Fibroblast of skin of back (primary cell): ENCODE measurements at regions not wholly inside any gene's neighbourhood (a gene's known extent, or its start where the extent isn't known, plus 50 kb on each side); places are given as distances from the start of the nearest gene placed in this dataset.

Source experiments
- DNase-seq: peaks from one replicate; pipeline ENCODE4 v3.0.0-alpha.2; 2013

DNA sequence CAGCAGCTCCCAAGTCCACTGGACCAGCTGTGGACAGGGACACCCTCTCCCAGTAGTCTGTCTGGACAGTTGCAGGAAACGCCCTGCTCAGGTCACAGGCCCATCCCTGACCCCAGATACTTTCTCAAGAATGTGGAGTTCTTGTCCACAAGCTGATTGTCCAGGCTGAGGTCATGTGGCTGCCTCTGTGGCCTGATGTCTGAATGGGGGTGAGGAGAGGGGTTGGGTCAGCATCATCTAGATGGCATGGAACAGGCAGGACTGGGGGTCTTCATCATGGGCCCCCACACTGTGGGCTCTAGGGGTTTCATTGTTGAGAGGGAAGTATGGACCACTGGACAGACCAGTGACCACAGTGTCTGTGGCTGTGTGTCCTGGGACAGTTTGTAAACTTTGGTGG lies 1015.0 kb downstream of the TBC1D22A start:
- no peak for DNase-seq

- DNase-seq: no peak
Observed at GRCh38 chr22:47776329-47776728, 1013.9 kb downstream of the TBC1D22A start.

- no peak for DNase-seq
Observed at GRCh38 chr22:47775686-47776085, 1013.2 kb downstream of the TBC1D22A start.

DNA sequence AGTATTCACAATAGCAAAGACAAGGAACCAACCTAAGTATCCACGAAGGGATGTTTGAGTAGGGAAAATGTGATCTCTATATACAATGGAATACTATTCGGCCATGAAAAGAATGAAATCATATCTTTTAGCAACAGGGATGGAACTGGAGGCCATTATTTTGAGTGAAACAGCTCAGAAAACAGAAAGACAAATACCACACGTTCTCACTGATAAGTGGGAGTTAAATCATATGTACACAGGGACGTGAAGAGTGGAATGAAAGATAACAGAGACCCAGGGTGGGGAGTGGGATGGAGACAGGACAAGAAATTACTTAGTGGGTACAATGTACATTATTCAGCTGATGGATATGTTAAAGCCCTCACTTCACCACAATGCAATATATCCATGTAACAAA lies 1012.7 kb downstream of the TBC1D22A start:
- DNase-seq: no peak

DNA sequence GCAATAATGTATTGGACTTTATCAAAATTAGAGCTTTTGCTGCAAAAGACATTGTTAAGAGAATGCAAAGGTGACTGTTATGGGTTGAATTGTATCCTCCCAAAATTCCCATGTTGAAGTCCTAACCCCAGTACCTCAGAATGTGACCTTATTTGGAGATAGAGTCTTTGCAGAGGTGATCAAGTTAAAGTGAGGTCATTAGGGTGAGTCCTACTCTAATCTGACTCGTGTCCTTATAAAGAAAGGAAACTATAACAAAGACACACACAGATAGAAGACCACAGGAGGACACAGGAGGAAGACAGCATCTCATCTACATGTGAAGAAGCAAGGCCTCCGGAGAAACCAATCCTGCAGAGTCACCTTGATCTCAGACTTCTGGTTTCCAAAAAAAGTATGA lies 1011.2 kb downstream of the TBC1D22A start:
- DNase-seq: no peak

GRCh38 chr22:47772864-47773263 lies 1010.4 kb downstream of the TBC1D22A start:
- no peak for DNase-seq

DNA sequence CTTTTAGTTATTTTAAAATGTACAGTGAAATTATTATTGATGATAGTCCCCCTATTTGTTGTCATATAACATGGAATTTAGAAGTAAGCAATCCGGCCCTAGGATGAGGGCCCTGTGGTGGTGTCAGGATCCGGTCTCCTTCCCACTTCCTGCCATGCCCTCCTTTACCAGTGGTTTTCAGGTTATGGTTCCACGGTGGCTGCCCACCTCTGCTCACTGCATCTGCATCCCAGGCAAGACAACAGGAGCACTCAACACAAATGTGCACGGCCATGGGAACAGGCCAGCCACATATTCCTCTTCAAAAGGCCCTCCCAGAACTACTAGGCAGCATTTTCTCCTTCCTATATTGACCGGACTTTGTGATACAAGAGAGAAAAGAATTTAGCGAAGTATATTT lies 1007.2 kb downstream of the TBC1D22A start:
- no peak for DNase-seq

DNA sequence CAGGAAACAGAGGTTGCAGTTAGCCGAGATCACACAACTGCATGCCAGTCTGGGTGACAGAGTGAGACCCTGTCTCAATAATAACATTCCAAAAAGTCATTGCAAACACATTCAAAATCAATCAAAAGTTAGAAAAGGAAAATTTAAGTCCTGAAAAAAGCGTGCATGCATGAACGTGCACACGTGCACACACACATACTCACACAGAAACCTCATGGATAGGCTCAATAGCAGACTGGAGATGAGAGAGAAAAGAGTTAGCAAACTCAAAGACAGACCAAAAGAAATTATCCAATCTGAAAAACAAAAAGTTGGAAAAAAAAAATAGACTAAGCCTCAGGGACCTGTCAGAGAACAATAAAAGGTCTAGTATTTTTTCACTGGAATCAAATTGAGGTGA lies 1005.6 kb downstream of the TBC1D22A start:
- DNase-seq: no peak

- DNase-seq: no peak
Observed at GRCh38 chr22:47767403-47767802, 1005.0 kb downstream of the TBC1D22A start.

DNA sequence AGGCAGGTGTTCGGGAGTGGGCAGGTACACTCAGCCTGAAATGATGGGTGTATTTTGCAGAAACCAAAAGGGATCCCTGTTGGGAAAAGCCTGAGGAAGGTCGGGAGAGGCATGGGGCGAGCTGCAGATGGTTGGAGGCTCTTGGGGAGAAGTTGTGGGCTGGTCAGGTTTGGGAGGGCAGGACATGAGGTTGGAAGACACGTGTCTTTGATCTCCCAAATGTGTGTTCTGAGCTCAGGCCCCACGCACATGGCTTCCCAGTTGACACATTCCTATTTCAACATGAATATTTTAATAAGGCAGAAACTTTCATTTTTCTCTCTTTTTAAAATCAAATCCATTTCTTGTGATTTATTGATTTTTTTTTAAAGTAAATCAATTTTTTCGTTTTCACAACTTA lies 1003.3 kb downstream of the TBC1D22A start:
- no peak for DNase-seq

DNA sequence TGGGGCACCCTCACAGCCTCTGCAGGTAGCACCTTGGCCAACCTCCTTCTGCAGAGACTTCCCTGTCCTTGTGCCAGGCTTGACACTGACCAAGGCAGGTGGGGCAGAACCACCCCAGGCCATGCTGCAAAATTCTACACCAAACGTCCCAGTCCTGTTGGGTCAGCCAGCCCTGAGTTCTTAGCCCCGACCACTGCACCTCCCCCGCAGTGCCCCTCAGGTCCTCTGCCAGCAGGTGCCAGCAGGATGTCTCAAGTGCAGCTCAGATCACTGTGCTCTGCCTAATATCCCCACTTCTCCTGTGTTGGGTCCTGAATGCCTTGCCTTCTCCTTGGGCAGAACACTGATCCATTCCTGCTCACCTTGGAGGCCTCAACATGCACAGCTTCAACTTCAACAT lies 999.7 kb downstream of the TBC1D22A start:
- no peak for DNase-seq

DNA sequence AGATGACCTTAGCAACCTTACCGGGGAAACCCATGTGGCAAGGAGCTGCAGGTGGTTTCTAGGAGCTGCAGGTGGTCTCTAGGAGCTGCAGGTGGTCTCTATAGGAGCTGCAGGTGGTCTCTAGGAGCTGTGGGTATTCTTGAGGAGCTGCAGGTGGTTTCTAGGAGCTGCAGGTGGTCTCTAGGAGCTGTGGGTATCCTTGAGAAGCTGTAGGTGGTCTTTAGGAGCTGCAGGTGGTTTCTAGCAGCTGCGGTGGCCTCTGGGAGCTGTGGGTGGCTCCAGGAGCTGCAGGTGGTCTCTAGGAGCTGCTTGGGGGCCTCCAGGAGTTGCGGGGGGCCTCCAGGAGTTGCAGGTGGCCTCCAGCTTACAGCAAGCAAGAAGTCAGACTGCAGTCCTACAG lies 997.5 kb downstream of the TBC1D22A start:
- DNase-seq: no peak

GRCh38 chr22:47757741-47758140 lies 995.3 kb downstream of the TBC1D22A start:
- no peak for DNase-seq

DNA sequence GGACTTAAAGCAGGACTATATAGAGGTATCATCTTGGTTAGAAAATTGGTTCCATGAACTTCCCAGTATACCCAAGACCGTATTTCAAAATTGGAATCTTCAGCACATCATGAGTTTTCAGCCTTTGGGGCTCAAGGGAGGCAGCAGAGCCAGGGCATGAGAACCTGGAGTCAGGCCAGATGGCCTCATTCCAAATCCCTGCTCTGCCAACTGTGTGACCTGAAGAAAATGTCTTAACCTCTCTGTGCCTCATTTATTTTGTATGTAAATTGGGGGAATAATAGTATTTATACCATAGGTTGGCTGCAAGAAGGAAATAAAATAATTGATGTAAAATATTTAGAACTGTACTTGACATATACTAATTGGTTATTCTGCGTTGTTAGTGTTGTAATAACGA lies 987.6 kb downstream of the TBC1D22A start:
- DNase-seq: no peak

DNA sequence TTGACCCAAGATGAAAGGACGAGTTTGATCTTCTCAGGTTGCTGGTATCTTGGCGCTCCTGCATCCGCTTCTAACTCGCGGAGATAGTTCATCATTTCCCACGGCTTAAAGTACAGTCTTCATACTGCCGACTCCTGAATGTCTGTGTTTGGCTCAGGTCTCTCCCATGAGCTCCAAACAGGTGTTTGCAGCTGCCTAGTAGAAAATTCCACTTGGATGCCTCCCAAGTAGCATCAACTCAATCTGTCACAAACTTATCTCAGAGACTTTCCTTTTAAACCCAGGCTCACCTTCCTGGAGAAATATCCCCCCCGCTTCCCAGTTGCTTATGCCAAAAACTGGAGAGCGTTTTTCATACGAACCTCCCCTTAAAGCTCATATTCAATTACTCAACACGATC lies 986.5 kb downstream of the TBC1D22A start:
- no peak for DNase-seq

GRCh38 chr22:47748271-47748670 lies 985.8 kb downstream of the TBC1D22A start:
- no peak for DNase-seq

DNA sequence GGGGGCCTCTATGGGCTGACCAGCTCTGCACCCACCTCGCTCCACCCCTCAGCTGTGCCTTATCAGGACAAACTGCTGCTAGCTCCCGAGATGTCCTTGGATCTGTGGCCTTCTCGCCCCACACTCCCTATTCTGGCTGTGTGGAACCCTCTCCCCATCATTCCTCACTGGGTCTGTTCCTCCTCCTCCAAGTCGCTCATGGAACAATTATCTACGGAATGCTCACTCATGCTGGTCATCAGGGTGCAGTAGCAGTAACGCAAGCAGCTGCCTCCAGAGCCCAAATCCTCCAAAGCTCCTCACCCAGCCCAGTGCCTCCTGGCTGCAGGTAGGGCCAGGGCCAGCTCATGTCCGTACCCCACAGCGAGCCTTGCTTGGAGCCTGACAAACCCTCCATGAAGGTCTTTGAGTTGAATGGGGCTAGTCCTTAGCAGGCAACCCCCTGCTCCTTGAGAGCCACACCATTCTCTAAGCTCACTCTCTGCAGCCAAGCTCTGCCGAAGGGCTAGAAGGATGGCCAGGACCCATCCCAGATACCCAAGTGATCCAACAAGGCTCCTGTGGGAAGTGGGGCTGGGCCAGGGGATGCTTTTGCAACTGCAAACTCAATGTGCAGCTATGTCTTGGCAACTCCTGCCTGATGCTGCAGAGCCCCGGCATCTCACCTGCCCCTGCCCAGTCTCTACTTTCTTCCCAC lies 977.8 kb downstream of the TBC1D22A start:
- DNase-seq: no peak

DNA sequence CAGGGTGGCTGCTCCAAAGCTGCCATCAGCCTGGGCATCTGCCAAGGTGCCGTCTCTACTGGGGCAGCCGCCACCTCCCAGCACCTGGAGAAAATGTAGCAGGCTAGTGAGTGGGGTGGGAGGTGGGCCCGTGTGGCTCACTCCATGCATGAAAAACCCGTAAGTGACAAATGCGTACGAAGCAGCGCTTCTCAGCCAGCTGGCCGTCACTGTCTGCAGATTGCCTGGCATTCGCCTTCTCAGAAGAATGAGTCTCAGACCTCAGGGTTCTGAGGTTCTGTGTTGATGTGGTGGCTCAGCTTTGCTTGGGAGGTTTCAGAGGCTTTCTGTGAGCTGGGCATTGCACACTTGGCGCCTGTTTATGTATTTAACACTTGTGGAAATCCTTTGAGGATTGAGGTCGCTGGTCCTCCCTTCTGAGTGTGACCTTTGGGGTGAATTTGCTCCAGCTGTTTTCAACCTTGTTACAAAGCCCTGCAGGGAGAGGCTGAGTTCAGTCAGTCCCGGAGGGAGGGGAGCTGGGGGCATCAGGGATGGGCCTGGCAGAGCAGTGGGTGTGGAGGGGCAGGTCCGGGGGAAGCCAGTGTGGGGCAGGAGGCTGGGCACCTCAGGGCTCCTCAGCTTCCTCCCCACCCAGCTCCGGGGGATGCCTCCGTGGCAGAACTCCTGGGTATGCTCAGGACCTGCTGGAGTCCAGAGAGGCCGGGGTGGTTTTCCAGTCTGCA lies 977.0 kb downstream of the TBC1D22A start:
- DNase-seq: no peak

- DNase-seq: no peak
Observed at GRCh38 chr22:47738472-47739013, 976.1 kb downstream of the TBC1D22A start.

GRCh38 chr22:47736186-47737034 lies 974.0 kb downstream of the TBC1D22A start:
- no peak for DNase-seq

GRCh38 chr22:47734511-47734910 lies 972.1 kb downstream of the TBC1D22A start:
- no peak for DNase-seq

- no peak for DNase-seq
Observed at GRCh38 chr22:47727641-47728040, 965.2 kb downstream of the TBC1D22A start.

- DNase-seq: no peak
Observed at GRCh38 chr22:47724751-47725150, 962.3 kb downstream of the TBC1D22A start.
